MM.1S (cell line): ENCODE measurements at regions not wholly inside any gene's neighbourhood (a gene's known extent, or its start where the extent isn't known, plus 50 kb on each side); places are given as distances from the start of the nearest gene placed in this dataset.

Source experiments
- DNase-seq: peaks from one replicate; pipeline ENCODE4 v3.0.0-alpha.2; 2015
- H2AFZ ChIP-seq: fragments of 300-600 bp; sonication (generic); 2 replicates; pipeline ENCODE4 v1.6.0; 2016; ENCODE audit warnings: antibody characterized with exemption, low read length
- H3F3A ChIP-seq: fragments of 300-600 bp; sonication (generic); 2 replicates; pipeline ENCODE4 v1.6.1; 2016; ENCODE audit warnings: mild to moderate bottlenecking, antibody characterized with exemption, low read length, moderate library complexity, mixed read lengths; ENCODE audit not compliant: insufficient read depth
- H3K27ac ChIP-seq: fragments of 300-600 bp; sonication (generic); 2 replicates; pipeline ENCODE4 v1.5.1; 2016; ENCODE audit warnings: mild to moderate bottlenecking, low read length
- H3K27me3 ChIP-seq: fragments of 300-600 bp; sonication (generic); replicated peaks from 2 replicates; pipeline ENCODE4 v1.6.0; 2016; ENCODE audit warnings: low read length; ENCODE audit not compliant: insufficient read depth
- H3K36me3 ChIP-seq: fragments of 300-600 bp; sonication (generic); replicated peaks from 2 replicates; pipeline ENCODE4 v1.6.1; 2016; ENCODE audit warnings: mild to moderate bottlenecking, low read length, mixed read lengths; ENCODE audit not compliant: insufficient read depth
- H3K4me1 ChIP-seq: fragments of 300-600 bp; sonication (generic); 2 replicates; pipeline ENCODE4 v1.6.1; 2016; ENCODE audit warnings: low read length, mixed read lengths
- H3K4me2 ChIP-seq: fragments of 300-600 bp; sonication (generic); 2 replicates; pipeline ENCODE4 v1.6.0; 2016; ENCODE audit warnings: low read depth, low read length
- H3K4me3 ChIP-seq: fragments of 300-600 bp; sonication (generic); 2 replicates; pipeline ENCODE4 v1.5.1; 2016; ENCODE audit warnings: low read length, mixed read lengths
- H3K79me2 ChIP-seq: fragments of 300-600 bp; sonication (generic); 2 replicates; pipeline ENCODE4 v1.6.1; 2016; ENCODE audit warnings: mixed run types, low read length, mixed read lengths
- H3K9ac ChIP-seq: fragments of 300-600 bp; sonication (generic); 2 replicates; pipeline ENCODE4 v1.6.1; 2016; ENCODE audit warnings: low read length, mixed read lengths
- H3K9me2 ChIP-seq: fragments of 300-600 bp; sonication (generic); replicated peaks from 2 replicates; pipeline ENCODE4 v1.6.1; 2016; ENCODE audit warnings: mild to moderate bottlenecking, low read length, mixed read lengths; ENCODE audit not compliant: insufficient read depth
- H3K9me3 ChIP-seq: fragments of 300-600 bp; sonication (generic); replicated peaks from 2 replicates; pipeline ENCODE4 v1.6.1; 2016; ENCODE audit warnings: mild to moderate bottlenecking, low read length, mixed read lengths; ENCODE audit not compliant: insufficient read depth
- H4K20me1 ChIP-seq: fragments of 300-600 bp; sonication (generic); 2 replicates; pipeline ENCODE4 v1.6.1; 2016; ENCODE audit warnings: mild to moderate bottlenecking, low read length, moderate library complexity, mixed read lengths; ENCODE audit not compliant: insufficient read depth
- EZH2 ChIP-seq: fragments of 300-600 bp; sonication (generic); optimal IDR thresholded peaks from 2 replicates; pipeline ENCODE3; 2017; ENCODE audit warnings: low read depth, mild to moderate bottlenecking, antibody characterized with exemption, low read length, mixed read lengths
- EZH2phosphoT487 ChIP-seq: fragments of 300-600 bp; sonication (generic); IDR thresholded peaks from 2 replicates; pipeline ENCODE4 v1.6.1; 2018; ENCODE audit warnings: antibody characterized with exemption, low read length
- TF ChIP-seq, protein P1 (sequence below): fragments of 300-600 bp; sonication (generic); IDR thresholded peaks from 2 replicates; pipeline ENCODE4 v1.5.1; 2016; ENCODE audit warnings: antibody characterized with exemption, low read length, mixed read lengths

DNA sequence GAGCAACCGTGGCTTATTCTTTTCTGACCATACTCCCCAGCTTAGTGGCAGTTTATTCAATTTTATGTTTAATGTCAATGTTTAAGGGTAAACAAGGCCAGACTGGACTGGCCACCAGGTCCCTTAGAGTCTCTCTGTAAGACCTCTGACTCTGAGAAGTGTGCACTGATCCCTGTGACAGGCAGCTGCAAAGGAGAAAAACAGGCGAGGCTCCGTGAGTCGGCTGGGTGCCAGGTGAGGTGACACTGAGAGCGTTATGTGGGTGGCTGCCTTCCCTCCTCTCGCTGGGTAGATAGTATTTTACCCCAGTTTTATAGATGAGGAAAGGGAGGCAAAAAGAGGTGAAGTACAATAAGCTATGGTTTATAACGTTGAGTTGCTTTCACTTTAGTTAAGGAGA lies 139.4 kb upstream of the HDAC4 start:
- Histone ChIP-seq H3K27me3 (no peaks in the 10 kb centered on the region), H3F3A (no peaks in the 10 kb centered on the region), H3K79me2 (no peaks in the 10 kb centered on the region), H3K9me3 (no peaks in the 10 kb centered on the region; the same call in 1 of the 2 replicates), H3K36me3 (no peaks in the 10 kb centered on the region), H3K4me2 (peak overlapping the region; percentile 18; the same call in 1 of the 2 replicates), H3K27ac (no peak overlapping the region), H4K20me1 (no peaks in the 10 kb centered on the region), H3K9ac (no peak overlapping the region), H3K4me3 (no peak overlapping the region), H2AFZ (no peak overlapping the region), H3K4me1 (no peaks in the 10 kb centered on the region), H3K9me2 (no peaks in the 10 kb centered on the region)
- DNase-seq = no peak
- TF ChIP-seq EZH2phosphoT487 = no peak
- TF ChIP-seq EZH2 = no peak
- TF ChIP-seq, protein P1, sequence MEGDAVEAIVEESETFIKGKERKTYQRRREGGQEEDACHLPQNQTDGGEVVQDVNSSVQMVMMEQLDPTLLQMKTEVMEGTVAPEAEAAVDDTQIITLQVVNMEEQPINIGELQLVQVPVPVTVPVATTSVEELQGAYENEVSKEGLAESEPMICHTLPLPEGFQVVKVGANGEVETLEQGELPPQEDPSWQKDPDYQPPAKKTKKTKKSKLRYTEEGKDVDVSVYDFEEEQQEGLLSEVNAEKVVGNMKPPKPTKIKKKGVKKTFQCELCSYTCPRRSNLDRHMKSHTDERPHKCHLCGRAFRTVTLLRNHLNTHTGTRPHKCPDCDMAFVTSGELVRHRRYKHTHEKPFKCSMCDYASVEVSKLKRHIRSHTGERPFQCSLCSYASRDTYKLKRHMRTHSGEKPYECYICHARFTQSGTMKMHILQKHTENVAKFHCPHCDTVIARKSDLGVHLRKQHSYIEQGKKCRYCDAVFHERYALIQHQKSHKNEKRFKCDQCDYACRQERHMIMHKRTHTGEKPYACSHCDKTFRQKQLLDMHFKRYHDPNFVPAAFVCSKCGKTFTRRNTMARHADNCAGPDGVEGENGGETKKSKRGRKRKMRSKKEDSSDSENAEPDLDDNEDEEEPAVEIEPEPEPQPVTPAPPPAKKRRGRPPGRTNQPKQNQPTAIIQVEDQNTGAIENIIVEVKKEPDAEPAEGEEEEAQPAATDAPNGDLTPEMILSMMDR = no peak

DNA sequence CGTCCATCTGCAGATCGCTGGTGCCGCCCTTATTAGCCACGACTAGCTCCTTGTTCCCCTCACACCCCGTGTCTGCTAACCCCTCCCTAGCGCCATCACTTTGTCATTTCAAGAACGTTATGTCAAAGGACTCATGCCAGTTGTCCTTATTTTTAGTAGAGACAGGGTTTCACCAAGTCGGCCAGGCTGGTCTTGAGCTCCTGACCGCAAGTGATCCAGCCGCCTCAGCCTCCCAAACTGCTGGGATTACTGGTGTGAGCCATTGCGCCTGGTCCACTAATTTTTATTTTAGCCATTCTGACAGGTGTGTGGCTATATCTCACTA lies 138.9 kb upstream of the HDAC4 start:
- TF ChIP-seq, protein P1 = no peak
- TF ChIP-seq EZH2 (no peak), EZH2phosphoT487 (no peak)
- Histone ChIP-seq H3K9me3 (no peaks in the 10 kb centered on the region; the same call in 1 of the 2 replicates), H3K79me2 (no peaks in the 10 kb centered on the region), H2AFZ (no peak overlapping the region), H3K4me3 (no peak overlapping the region), H3K4me2 (no peak overlapping the region), H3K36me3 (no peaks in the 10 kb centered on the region), H3K9me2 (no peaks in the 10 kb centered on the region), H3K27ac (no peak overlapping the region), H3K27me3 (no peaks in the 10 kb centered on the region), H3F3A (no peaks in the 10 kb centered on the region), H4K20me1 (no peaks in the 10 kb centered on the region), H3K9ac (no peak overlapping the region), H3K4me1 (no peaks in the 10 kb centered on the region)
- DNase-seq = no peak

DNA sequence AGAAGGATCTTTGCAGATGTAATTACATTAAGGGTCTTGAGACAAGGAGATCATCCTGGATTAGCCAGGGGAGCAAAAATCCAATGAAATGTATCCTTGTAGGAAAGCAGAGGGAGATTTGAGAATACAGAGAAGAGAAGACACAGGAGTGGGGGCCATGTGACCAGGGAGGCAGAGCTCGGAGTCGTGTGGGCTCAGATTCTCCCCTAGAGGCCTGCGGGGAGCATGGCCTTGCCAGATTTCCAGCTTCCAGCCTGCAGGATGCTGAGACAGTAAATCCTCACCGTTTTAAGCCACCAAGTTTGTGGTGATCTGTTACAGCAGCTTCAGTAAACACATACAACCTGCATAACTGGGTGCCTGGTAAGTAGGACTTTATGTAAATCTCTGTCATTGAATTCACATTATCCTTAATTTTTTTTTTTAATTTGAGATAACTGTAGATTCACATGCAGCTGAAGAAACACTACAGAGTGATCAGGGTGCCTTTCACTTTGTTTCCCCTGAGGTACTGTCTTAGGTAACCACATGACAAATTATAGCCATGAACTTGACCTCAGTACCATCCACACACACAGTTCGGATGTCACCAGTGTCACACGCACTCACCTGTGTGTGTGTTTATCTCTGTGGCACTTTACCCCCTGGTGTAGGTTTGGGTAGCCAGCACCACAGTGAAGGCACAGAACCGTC lies 138.4 kb upstream of the HDAC4 start:
- H3K27ac ChIP-seq = no peak overlapping the region
- no peaks in the 10 kb centered on the region for H3K79me2 ChIP-seq
- H3K27me3 ChIP-seq = no peaks in the 10 kb centered on the region
- no peaks in the 10 kb centered on the region for H3K9me2 ChIP-seq
- H3K4me3 ChIP-seq = no peak overlapping the region
- no peak overlapping the region for H3K9ac ChIP-seq
- no peak for DNase-seq
- no peaks in the 10 kb centered on the region for H3K9me3 ChIP-seq
- TF ChIP-seq, protein P1 = no peak
- TF ChIP-seq EZH2phosphoT487 = no peak
- TF ChIP-seq EZH2 = no peak
- no peaks in the 10 kb centered on the region for H4K20me1 ChIP-seq
- H3F3A ChIP-seq = no peaks in the 10 kb centered on the region
- H3K4me1 ChIP-seq = no peaks in the 10 kb centered on the region
- H3K36me3 ChIP-seq = no peaks in the 10 kb centered on the region
- H2AFZ ChIP-seq = no peak overlapping the region
- no peak overlapping the region for H3K4me2 ChIP-seq
